LNCAP (cell line): ENCODE measurements at regions not wholly inside any gene's neighbourhood (a gene's known extent, or its start where the extent isn't known, plus 50 kb on each side); places are given as distances from the start of the nearest gene placed in this dataset.

ENCODE experiments used
- TF ChIP-seq, protein P1 (sequence below): fragments of 450-650 bp; IDR thresholded peaks from 2 replicates; pipeline ENCODE4 v1.5.1; 2017; ENCODE audit warnings: mild to moderate bottlenecking

DNA sequence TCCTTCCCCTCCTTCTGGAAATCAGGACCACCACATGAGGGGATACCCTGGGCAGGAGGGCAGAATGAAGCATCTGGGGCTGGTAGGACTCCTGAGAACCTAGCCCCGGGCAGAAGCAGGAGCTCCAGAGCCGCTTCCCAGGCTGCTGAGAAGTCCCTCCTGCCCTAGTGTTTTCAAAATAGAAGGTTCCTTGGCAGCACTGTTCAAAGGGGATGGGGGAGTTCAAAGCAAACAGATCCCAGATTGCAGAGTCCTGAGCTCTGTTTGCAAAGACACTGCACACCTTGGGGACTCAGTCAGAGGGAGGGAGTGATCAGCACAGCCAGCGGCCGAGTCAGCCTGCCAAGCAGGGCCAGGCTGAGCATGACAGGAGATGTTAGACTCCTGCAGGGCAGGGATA lies 177.8 kb downstream of the PTPRU start:
- TF ChIP-seq, protein P1, sequence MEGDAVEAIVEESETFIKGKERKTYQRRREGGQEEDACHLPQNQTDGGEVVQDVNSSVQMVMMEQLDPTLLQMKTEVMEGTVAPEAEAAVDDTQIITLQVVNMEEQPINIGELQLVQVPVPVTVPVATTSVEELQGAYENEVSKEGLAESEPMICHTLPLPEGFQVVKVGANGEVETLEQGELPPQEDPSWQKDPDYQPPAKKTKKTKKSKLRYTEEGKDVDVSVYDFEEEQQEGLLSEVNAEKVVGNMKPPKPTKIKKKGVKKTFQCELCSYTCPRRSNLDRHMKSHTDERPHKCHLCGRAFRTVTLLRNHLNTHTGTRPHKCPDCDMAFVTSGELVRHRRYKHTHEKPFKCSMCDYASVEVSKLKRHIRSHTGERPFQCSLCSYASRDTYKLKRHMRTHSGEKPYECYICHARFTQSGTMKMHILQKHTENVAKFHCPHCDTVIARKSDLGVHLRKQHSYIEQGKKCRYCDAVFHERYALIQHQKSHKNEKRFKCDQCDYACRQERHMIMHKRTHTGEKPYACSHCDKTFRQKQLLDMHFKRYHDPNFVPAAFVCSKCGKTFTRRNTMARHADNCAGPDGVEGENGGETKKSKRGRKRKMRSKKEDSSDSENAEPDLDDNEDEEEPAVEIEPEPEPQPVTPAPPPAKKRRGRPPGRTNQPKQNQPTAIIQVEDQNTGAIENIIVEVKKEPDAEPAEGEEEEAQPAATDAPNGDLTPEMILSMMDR: no peak

DNA sequence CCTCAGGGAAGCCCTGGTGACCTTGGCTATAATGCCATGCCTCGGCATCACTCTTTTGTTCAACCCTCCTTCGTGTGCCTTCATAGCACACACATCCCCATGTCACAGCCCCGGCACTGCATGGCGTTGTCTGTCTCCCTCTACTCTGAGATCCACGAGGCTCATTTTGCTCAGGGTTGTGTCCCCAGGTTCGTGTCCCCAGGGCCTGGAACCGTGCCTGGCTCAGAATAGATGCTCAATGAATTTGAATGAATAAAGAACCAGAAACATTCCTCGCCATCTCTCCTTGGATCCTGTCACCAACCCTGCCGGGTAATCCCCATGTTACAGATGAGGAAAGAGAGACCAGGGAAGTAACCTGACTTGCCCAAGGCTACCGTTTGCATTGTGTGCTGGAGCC lies 177.3 kb downstream of the PTPRU start:
- TF ChIP-seq, protein P1: no peak

DNA sequence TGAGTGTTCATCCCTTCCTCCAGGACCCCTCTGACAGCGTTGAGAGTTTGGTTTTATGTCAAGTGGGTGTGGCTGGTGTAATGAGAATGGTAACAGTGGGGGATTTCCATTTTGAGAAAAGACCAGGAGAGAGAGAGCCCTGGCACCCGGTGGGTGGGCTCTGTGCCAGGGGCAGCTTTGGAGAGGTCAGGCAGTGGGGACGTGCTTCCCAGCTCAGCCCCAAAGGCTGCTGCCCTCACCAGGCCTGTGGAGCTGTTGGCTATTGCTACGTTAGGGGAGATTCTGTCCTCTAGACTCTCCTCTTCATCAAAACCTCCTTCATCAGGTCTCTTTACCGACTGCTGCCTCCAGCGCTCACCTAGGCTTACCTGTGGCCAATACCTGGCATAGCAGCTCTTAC lies 176.3 kb downstream of the PTPRU start:
- TF ChIP-seq, protein P1: no peak

DNA sequence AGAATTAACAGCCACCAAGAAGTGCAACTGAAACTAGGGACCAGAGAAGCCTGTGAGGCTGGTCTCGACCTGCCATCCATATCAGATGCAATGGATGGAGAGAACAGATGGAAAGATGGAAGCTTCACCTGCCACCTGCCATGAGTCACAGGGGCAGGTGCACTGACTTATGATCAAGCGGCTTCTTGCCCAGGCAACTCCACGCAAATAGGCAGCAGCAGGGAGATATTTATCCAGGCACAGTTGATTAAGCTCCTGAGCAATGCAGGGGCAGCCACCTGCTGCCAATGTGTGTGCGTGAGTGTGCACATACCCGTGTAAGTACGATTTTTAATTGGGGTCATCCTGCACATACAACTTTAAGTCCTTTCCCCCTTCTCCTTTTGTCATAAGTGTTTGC lies 174.2 kb downstream of the PTPRU start:
- TF ChIP-seq, protein P1: no peak

DNA sequence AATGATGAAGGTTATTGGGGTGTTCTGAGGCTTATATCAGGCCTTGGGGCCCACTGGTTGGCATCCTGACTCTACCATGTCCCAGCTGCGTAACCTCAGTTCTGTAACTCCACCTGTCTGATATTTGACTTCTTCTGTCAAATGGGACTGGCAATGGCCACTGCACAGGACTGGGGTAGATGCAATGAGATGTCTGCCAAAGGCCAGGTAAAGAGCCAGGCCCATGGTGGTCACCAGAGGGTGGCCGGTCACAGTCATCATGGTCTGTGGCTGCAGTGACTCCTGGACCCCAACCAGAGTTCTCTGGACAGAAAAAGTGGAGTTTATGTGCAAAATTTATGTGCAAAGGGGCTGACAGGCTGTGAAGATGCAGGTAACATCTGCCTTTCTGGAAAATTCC lies 173.3 kb downstream of the PTPRU start:
- TF ChIP-seq, protein P1: no peak

DNA sequence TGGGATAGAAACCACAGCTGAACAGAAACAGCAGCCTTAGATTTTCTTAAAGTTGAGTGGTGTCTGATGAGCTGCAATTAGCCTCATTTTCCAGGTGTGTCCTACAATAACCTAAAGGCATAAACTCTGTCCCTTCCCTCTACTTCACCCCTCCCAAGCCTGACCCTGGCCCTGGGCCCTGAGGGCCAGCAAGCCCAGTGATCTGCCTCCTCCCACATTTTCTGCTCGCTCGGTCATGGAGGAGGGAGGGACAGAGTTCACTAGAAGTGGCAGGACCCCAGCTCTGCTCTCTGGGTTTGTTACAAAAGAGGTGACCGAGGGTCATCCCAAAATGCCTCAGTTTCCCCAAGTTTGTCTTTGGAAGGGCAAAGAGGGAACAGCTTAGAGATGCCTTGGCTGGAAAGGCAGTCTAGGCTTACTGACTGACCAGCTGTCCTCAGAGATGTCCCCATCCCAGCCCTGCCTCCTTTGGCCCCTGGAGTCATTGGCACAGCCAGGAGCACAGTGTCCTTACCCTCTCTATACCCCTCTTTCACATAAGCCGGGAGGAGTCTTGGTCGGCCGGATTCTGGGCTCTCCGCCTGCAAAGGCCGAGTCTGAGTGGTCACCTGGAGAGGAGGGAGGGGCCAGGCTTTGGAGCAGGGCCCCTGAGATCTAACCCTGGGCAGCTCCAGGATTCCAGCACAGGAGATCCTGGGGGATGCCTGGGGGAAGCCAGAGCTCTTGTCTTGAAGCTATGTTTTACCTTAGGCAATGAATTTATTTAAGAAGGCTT lies 172.7 kb downstream of the PTPRU start:
- TF ChIP-seq, protein P1: no peak

DNA sequence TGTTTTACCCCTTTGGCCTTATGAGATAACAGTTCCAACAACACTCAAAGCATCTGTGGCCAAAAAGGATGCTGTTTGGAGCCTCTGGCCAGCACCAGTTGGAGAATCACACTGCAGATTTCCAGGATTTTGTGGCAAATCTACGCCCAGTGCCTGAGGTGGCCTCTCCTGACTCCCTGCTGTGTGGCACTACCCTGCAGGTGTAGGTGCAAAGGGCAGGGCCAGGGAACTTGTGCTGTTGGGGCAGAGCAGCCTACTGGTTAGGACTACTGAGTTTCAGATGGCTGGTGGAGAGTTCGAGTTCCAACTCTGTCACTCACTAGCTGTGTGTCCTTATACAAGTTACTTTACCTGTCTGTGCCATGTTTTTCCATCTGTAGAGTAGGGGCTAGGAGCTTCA lies 170.5 kb downstream of the PTPRU start:
- TF ChIP-seq, protein P1: no peak

DNA sequence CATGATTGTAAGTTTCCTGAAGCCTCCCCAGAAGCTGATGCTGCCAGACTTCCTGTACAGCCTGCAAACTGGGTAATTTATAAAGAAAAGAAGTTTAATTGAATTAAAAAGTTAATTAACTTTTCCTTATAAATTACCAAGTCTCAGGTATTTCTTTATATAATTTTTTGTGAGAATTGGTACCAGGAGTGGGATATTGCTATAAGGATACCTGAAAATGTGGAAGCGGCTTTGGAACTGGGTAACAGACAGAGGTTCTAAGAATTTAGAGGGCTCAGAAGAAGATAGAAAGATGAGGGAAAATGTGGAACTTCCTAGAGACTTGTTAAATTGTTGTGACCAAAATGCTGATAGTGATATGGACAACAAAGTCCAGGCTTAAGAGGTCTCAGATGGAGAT lies 163.1 kb downstream of the PTPRU start:
- TF ChIP-seq, protein P1: no peak
